Nephron (organoid): ENCODE measurements at regions not wholly inside any gene's neighbourhood (a gene's known extent, or its start where the extent isn't known, plus 50 kb on each side); places are given as distances from the start of the nearest gene placed in this dataset.

Experiments used
- H3K27ac Mint-ChIP-seq, 3 experiments: 2 replicates each; pipeline ENCODE4 v1.8.0; 2020; ENCODE audit warnings: mixed read lengths in 3 of 3, mild to moderate bottlenecking in 2 of 3, moderate library complexity in 1 of 3
- H3K27me3 Mint-ChIP-seq: 2 replicates; pipeline ENCODE4 v1.8.0; 2021; ENCODE audit warnings: low read depth, mild to moderate bottlenecking, moderate library complexity, mixed read lengths
- H3K36me3 Mint-ChIP-seq: 2 replicates; pipeline ENCODE4 v1.8.0; 2020; ENCODE audit warnings: low read depth, mixed read lengths
- H3K4me1 Mint-ChIP-seq: 2 replicates; pipeline ENCODE4 v1.8.0; 2020; ENCODE audit warnings: mixed read lengths
- H3K4me3 Mint-ChIP-seq, 3 experiments: 2 replicates each; pipeline ENCODE4 v1.8.0; 2020; ENCODE audit warnings: mild to moderate bottlenecking in 3 of 3, mixed read lengths in 3 of 3, moderate library complexity in 2 of 3
- H3K9me3 Mint-ChIP-seq: 2 replicates; pipeline ENCODE4 v1.8.0; 2020; ENCODE audit warnings: mixed read lengths
- TF ChIP-seq, protein P1 (sequence below), 3 experiments: fragments of 200-600 bp; sonication (generic); IDR thresholded peaks; one replicate each; pipeline ENCODE4 v1.5.0; 2021; ENCODE audit warnings: antibody characterized with exemption in 3 of 3; ENCODE audit not compliant: unreplicated experiment in 3 of 3

DNA sequence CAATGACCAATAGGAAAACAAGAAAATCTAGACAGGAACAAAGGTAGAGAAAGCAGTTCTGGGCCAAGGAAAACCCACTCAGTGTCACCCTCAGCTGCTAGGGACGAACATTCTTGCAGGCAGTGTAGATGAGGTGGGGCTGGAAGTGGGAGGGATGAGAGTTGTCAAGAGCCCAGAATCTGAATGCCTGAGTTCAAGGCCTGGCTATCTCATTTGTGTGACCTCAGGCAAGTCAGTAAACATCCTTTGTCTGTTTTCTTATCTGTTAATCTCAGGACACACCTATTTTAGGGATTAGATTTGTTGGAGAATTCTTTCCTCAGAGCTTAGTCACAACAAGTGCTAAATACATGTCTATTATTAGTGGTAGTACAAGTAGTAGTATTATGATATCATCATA is 50.9 kb upstream of the KIF16B start:
- peaks cover 3% of the 10 kb centered on the region for H3K36me3 Mint-ChIP-seq
- H3K9me3 Mint-ChIP-seq: peaks cover 5% of the 10 kb centered on the region
- no peak overlapping the region for H3K27ac Mint-ChIP-seq
- no peaks in the 10 kb centered on the region for H3K27me3 Mint-ChIP-seq
- peaks cover 9% of the 10 kb centered on the region for H3K4me1 Mint-ChIP-seq
- TF ChIP-seq, protein P1, sequence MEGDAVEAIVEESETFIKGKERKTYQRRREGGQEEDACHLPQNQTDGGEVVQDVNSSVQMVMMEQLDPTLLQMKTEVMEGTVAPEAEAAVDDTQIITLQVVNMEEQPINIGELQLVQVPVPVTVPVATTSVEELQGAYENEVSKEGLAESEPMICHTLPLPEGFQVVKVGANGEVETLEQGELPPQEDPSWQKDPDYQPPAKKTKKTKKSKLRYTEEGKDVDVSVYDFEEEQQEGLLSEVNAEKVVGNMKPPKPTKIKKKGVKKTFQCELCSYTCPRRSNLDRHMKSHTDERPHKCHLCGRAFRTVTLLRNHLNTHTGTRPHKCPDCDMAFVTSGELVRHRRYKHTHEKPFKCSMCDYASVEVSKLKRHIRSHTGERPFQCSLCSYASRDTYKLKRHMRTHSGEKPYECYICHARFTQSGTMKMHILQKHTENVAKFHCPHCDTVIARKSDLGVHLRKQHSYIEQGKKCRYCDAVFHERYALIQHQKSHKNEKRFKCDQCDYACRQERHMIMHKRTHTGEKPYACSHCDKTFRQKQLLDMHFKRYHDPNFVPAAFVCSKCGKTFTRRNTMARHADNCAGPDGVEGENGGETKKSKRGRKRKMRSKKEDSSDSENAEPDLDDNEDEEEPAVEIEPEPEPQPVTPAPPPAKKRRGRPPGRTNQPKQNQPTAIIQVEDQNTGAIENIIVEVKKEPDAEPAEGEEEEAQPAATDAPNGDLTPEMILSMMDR (IDR thresholded peaks at IDR 0.05; ENCODE audit: unreplicated experiment in 3 of 3): no peak
- no peak overlapping the region for H3K4me3 Mint-ChIP-seq
